HG03521 (cell line): ENCODE measurements at regions not wholly inside any gene's neighbourhood (a gene's known extent, or its start where the extent isn't known, plus 50 kb on each side); places are given as distances from the start of the nearest gene placed in this dataset.
"Not testable (repeated sequence)": the region's sequence is repeated elsewhere in the genome, so short reads cannot be mapped to it uniquely, and the experiment has no call there.

ENCODE experiments used
- ATAC-seq: cut with Tn5 transposase; IDR thresholded peaks from one replicate; pipeline ENCODE4 v1.9.1; 2021; ENCODE audit warnings: mild to moderate bottlenecking, moderate library complexity; ENCODE audit not compliant: unreplicated experiment

DNA sequence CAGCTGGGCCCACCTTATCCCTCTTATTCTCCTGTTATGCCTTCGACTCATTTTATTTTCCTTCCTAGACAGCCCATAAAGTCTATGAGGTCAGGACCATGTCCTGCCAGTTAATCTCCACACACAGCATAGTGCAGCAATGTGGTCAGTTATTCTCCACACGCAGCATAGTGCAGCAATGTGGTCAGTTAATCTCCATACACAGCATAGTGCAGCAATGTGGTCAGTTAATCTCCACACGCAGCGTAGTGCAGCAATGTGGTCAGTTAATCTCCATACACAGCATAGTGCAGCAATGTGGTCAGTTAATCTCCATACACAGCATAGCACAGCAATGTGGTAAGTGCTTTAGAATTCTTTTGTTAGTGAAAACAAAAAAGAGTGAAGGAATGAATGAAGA lies 77.8 kb downstream of the TEX36 start:
- no peak for ATAC-seq

DNA sequence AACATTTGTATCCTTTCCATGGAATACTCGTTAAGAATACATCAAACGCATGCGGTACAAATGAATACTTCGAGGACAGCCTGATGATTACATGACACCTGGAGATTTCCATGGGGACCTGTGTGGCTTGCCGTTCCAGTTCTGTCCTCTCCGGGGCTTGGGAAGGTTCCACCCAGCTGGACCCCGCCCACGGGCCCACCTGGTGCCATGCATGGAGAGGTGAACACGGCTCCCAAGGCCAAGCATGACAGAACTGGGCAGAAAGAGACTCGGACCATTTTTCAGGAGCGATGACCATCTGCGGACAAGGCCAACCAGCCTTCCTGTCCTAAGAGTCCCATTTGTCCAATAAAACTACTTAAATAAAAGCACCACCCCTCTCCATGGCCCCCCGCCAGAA lies 80.1 kb downstream of the TEX36 start:
- ATAC-seq = no peak

DNA sequence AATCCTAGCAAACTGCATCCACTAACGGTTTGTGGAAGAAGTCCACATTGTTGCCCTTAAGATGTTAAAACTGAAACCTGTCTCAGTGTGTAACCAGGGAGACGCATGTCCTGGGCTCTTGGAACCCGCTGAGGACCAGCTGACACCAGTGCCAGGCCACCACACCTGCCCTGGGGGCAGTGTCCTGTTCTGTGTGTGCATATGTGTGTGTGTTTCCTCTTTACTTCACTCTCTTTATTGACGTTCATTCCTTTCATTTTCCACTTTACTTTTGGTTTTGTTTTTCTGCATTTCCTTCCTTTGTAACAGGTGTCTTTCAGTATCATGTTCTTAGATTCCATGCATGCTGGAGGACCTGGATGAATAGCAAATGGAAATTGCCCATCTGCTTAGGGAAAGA lies 83.8 kb downstream of the TEX36 start:
- ATAC-seq = no peak

DNA sequence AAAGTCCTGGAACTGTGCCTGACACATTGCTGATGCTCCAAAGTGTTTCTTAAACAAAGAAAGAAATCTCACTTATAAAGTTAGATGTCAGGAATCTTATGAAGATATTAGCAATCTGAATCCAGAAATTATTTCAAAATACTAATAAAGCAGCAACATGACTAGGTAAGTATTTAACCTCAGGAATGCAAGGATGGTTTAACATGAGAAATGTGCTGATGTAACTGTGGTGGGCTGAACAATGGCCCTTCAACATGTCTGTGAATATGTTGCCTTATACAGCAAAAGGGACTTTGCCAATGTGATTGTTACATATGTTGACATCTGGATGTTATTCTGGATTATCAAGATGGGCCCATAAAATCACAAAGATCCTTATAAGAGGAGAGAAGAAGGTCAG lies 87.1 kb downstream of the TEX36 start:
- no peak for ATAC-seq

DNA sequence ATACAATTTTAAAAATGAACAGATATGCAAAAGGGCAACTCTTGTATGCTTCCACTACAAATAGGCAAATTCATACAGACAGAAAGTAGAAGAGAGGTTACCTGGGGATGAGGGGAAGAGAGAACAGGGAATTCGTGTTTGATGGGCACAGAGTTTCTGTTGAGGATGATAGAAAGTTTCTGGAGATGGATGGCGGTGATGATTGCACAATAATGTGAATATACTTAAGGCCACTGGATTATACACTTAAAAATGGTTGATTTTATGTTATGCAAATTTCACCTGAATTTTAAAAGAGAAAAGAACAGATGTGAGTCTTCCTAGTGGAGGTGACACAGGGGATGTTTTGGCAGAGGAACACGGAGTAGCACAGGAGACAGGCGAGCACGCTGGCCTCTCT lies 89.3 kb downstream of the TEX36 start:
- ATAC-seq = no peak

DNA sequence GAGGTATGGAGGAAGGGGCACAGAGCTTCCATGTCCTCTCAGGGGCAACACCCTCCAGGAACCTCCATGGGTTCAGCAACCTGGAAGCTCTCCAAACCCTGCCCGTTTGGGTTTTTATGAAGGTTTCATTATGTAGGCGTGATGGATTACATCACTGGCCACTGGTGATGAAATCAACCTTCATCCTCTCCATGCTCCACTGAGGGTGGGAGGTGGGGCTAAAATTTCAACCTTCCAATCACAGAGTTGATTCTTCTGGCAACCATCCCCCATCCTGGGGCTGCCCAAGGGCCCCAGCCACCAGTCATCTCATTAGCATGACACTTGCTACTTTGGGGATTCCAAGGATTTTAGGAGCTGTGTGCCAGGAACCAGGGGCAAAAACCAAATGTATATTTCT lies 90.1 kb downstream of the TEX36 start:
- ATAC-seq = no peak

DNA sequence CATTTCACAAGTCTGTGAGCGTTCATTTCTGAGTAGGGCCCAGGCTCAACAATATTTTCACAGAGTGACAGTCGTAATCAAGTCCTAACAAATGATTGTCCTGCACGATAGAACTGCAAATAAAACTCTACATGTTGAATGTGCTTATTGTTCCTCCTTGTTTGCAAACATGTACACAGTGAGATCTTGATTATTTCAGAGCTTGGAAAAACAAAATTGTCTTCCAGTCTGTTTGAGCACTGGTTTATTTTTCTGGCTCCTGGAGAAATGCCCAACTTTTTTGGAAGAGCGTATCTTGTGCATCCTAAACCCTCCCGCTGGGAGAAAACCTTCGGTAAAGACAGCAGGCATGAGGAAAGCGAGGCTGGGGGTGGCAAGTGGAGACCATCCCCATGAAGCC lies 91.1 kb downstream of the TEX36 start:
- ATAC-seq = no peak

DNA sequence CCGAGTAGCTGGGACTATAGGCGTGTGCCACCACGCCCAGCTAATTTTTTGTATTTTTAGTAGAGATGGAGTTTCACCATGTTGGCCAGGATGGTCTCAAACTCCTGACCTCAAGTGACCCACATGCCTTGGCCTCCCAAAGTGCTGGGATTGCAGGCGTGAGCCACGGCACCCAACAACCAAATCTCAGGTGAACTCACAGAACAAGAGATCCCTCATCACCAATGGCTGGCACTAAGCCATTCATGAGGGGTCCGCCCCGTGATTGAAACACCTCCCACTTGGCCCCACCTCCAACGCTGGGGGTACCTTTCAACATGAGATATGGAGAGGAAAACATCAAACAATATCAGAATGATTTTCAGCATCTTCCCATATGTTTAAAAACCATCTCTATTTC lies 94.2 kb downstream of the TEX36 start:
- ATAC-seq = not testable (repeated sequence)

DNA sequence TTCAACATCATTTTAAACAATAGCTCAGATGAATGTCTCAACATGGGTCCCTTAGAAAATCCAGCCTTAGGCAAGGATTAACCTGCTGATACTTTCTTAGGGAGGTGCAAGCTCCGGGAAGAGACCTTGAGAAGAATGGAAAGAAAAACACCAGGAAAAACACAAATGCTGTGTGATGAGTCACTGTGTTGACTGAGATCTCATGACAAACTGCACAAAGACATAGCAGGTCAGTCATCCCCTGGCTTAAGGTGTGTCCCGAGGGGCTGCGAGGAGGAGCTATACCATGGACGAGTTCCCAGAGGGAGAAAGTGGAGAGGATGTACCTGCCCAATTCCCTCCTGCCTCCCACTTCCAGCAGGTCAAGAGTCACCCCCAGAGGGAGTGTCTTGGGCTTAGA lies 98.0 kb downstream of the TEX36 start:
- ATAC-seq = no peak

DNA sequence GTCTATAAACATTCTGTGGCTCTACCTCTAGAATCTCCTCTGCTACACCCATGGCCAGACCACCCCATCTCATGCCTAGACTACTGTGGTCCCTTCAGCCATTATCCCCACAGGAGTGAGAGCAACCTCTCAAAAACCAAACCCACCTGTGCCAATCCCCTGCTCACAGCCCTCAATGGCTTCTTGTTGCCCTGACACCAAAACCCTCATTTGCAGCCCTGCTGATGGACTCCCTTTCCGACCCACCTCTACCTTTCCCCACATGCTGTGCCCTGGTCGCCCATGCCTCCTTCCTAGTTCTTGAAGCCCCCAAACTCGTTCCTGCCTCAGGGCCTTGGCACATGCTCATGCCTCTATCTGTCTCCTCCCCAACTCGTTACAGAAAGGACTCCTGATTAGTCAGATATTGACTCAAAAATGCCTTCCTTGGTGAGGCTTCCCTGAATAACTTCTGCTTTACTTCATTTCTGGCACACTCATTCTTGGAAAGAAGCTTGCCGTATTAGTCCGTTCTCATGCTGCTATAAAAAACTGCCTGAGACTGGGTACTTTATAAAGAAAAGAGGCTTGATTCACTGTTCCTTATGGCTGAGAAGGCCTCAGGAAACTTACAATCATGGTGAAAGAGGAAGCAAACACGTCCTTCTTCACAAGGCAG lies 104.2 kb downstream of the TEX36 start:
- ATAC-seq = no peak

DNA sequence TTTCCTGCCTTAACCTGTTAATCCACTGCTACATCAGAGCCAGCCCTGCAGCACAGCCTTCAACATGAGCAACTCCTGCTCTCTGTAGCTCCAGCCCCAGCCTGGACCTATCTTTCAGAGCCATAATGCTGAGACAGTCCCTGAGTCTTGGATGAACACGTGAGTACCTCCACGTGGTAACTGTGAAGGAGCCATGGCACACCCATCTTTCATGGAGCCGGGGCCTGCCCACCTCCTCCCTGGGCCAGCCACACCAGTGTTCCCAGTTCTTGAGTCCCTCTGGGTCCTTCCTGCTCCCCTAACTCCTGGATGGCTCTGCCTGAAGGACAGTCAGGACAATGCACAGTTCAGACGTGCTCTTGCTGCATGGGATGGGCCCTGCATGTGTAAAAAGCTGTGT lies 107.1 kb downstream of the TEX36 start:
- no peak for ATAC-seq

DNA sequence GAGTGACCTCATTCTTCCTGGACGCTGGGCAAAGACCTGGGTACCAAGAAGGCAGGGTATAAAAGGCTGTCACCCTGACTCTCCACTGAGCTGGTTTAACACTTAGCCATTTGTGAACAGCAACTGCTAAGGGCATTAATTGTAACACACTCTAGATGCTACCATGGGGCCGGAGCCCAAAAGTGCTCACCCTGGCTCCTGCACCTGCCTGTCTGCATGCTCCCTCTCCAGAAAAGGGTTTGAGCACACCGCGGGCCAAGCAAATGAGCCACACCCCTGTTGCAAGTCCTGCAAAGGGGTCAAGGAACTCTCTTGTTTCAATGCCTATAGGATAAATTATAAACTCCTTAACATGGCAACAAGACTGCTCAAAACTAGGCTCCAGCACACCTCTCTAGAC lies 114.8 kb downstream of the TEX36 start:
- ATAC-seq = no peak

DNA sequence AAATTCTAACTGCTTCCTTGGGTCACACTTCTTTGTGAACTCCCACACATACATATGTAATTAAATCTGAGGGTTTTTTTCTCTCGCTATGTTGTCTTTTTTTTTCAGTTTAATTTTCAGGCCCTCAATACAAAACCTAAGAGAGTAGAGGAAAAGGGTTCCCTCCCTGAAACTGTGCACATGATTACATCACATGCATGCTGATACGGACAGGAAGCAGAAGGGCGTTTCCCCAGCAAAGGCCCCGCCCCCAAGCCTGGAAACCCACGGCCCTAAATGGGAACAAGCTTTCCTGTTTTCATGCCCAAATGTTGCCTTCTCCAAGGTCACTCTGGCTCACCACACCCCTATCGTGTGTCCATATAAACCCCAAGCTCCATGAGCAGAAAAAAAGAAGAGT lies 115.4 kb downstream of the TEX36 start:
- no peak for ATAC-seq

DNA sequence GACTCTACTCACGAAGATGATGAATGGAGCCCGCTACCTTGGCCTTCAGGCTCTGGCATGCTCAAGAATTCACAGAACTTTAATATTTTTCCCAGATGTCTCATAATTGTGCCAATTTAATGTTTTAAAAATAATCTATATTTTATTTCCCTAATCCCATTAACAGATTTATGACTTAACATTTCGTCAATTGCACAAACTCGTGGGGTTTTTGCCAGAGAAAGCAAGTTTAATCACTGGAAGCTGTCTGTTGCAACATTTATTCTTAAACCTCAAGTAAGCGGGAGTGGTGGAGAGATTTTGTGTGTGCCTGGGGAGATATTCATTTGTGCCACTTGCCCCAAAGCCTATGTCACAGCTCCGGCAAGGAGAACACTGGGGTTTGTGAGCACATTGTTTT lies 117.9 kb downstream of the TEX36 start:
- no peak for ATAC-seq

DNA sequence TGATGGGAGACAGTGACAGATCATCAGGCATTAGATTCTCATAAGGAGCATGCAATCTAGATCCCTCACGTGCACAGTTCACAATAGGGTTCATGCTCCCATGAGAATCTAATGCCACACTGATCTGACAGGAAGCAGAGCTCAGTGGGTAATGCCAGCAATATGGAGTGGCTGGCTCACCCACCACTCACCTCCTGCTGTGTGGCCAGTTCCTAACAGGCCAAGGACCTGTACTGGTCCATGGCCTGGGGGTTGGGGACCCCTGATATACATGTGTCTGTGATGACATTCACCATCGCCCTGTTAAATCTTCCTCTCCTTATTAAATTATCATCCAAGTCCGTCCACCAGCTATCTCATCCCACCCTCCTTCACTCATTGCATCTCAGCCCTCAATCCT lies 118.4 kb downstream of the TEX36 start:
- no peak for ATAC-seq

DNA sequence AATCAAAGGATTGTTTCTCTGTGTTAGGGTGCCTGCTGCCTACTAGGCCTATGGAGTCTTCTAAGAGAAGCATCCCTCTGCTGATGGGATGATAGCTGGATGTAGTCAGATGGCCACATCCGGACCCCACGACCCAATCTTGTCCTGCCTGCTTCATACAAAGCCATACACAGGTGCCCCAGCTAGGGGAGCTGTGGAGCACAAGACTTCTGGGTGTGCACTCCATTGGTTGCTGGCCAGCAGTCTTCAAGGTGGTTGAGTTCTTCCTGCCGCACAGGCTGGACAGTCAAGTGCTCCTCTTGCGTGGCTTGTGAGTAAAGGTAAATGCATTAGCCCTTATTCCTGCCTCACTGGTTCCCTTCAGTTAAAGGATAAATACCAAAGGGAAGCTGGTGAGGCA lies 120.2 kb downstream of the TEX36 start:
- no peak for ATAC-seq

DNA sequence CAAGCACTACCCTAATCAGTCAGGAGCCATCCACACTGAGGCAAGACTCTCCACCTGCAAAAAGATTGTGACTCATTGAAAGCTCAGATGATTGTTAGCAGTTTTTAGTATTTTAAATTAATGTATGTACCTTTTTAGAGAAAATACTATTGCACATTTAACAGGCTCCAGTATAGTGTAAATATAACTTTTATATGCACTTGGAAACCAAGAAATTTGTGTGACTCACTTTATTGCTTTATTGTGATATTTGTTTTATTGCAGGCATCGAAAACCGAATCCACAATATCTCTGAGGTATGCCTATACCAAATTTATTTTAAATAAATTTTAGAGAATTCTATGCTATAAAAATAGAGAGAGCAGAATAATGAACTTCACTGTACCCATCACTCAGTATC lies 122.0 kb downstream of the TEX36 start:
- ATAC-seq = no peak

DNA sequence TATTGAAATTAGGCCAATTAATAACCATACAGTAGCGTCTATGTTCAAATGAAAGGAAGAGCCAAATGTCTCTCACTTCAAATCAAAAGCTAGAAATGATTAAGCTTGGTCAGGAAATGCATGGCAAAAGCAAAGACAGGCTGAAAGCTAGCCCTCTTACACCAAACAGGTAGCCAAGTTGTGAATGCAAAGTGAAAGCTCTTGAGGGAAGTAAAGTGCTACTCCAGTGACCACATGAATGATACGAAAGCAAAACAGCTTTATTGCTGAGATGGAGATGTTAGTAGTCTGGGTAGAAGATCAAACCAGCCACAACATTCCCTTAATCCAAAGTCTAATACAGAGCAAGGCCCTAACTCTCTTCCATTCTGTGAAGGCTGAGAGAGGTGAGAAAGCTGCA lies 123.8 kb downstream of the TEX36 start:
- ATAC-seq = no peak

DNA sequence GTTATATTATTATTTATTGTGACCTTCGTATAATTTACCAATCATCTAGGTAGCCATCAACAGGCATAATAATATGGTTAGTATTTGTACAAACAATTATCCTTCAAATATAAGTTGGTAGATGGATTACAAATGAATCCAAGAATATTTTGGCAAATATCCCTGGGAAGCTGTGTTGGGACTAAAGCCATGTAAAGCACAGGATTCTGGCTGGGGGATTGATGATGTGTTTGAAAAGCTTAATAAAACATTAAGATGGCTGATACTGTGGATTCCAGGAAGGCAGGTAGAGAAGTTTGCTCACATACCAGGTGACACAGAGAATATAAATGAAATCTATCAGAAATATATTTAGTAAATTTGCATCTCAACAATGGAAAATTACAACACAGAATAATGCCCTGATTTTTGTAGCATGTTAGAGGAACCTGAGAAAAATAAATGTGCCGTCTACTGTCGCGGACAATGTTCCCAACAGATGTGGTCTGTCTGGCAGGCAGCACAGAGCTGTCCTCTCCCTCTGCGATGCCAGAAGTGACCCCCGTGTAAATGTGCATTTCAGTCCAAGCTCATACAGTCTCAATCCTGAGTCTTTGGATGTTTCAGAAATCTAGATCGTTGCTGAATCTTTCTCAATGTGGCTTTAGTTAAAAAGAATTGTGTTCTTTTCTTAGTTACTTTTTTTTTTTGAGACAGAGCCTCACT lies 125.0 kb downstream of the TEX36 start:
- no peak for ATAC-seq

DNA sequence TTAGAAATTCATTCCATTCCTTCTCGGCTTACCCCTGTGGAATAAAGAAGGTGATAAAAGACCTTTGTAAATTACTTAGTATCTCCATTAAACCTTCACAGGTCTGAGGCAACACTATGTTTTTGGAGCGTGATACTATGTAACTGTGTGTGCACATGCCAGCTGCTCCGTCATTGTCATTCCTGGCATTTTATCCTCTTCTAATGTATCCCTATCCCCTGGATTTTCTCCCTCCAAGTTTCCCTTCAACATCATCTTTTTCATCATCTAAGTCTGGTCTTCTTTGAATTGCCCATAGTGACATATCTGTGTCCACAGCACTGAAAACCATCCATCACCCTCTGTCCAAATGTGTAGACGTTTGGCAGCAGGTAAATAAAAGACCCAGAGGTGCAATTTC lies 125.7 kb downstream of the TEX36 start:
- ATAC-seq = no peak

DNA sequence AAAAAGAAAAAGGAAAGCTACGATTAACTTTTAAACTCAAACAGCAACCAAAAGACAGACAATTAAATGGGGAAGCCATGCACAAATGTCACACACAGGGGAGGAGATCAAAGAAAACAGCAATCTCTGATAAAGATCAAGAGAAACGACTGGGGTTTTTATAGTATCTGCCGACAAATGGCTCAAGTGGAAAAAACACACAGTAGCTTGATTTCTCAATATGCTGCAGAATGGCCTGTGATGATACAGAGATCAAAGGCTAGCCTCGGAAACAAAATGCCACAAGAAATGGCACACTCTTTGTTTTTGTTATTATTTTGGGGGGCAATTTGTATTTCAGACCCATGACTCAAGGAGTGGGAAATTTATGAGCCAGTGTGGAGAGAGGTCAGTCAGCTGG lies 126.1 kb downstream of the TEX36 start:
- ATAC-seq = no peak

DNA sequence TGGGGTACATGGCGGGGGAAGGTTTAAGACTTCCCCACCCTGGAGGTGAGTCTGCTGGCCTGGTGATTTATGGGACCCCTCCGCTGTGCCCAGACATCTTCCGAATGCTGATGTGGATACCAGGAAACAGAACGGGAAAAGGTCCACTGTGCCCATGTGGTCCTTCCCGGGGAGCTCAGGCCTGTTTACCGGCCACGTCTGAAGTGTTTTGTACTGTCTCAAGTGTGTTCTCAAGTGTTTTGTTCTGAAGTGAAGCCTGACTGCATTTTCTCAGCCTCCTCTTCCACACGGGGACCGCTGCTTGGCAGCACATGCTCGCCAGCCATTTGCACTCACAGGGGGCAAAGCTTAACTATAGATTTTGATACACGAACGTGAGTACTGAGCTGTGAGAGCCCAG lies 127.2 kb downstream of the TEX36 start:
- ATAC-seq = no peak

DNA sequence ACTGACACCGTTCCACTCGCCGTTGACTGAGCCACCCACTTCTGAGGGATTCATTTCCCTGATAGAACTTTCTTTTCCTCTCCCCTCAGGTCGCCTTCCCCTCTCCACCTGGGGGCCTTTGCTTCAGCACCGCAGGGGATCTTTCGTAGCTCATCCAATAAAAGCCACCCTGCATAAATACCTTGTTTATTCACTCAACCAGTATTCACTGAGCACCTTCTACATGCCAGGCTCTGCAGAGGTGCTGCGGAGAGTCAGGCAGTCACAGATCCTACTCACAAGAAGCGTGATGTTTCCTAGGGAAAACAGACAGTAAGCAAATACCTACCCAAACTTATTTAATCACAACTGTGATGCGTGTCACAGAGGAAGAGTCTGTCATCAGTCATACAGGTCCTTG lies 127.7 kb downstream of the TEX36 start:
- no peak for ATAC-seq
